PFSK-1 (cell line): ENCODE measurements at regions not wholly inside any gene's neighbourhood (a gene's known extent, or its start where the extent isn't known, plus 50 kb on each side); places are given as distances from the start of the nearest gene placed in this dataset.

Experiments
- FOXP2 ChIP-seq: optimal IDR thresholded peaks from 2 replicates; pipeline ENCODE3; 2011; ENCODE audit warnings: borderline replicate concordance, control low read depth, inconsistent platforms; ENCODE audit not compliant: insufficient read depth; ENCODE audit errors: extremely low read length, extremely low read depth
- POLR2AphosphoS5 ChIP-seq: IDR thresholded peaks from 2 replicates; pipeline ENCODE4 v1.6.1; 2012; ENCODE audit warnings: low read depth, mild to moderate bottlenecking, control low read depth, low read length, moderate library complexity
- REST ChIP-seq, 2 experiments: IDR thresholded peaks; 2 replicates each; pipeline versions ENCODE4 v1.6.1 to v1.8.0; 2011 to 2012; ENCODE audit warnings: low read depth in 2 of 2, low read length in 2 of 2, control low read depth in 1 of 2, inconsistent platforms in 1 of 2, mild to moderate bottlenecking in 1 of 2, moderate library complexity in 1 of 2; ENCODE audit not compliant: insufficient read depth in 1 of 2
- SIN3A ChIP-seq: IDR thresholded peaks from 2 replicates; pipeline ENCODE4 v1.6.1; 2012; ENCODE audit warnings: mild to moderate bottlenecking, low read length, moderate library complexity, borderline replicate concordance; ENCODE audit not compliant: insufficient read depth
- TAF1 ChIP-seq: IDR thresholded peaks from 2 replicates; pipeline ENCODE4 v1.6.1; 2012; ENCODE audit warnings: low read length, control low read depth, borderline replicate concordance; ENCODE audit not compliant: insufficient read depth

DNA sequence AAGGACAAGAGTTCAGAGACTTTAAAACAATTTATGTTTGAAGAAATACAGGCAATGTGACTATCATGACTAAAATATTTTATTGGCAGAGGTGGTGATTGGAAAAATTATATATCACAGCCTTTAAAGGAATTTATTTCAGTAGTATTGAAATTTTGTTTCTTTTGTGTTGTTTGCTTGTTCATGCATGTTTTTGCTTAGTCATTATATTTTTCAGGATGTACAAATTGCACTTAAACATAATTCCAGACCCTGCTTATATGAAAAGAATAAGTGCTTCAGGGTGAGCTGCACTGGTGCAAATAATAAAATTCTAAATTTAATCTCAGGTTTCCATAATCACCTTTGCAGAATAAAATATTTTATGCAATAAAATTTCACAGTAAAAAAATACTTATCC, 283.3 kb downstream of the PPP1R3A start:
- no peak for TF ChIP-seq FOXP2
- no peak for TF ChIP-seq TAF1
- TF ChIP-seq POLR2AphosphoS5, result no peak
- no peak for TF ChIP-seq SIN3A

GRCh38 chr7:113633073-113633472, 285.7 kb downstream of the PPP1R3A start:
- TF ChIP-seq TAF1, result no peak
- no peak for TF ChIP-seq POLR2AphosphoS5
- no peak for TF ChIP-seq FOXP2
- TF ChIP-seq SIN3A, result no peak
- TF ChIP-seq REST (IDR thresholded peaks at IDR 0.05; ENCODE audit: insufficient read depth in 1 of 2, low read depth in 2 of 2, low read length in 2 of 2), result no peak

GRCh38 chr7:113628948-113629847, 289.6 kb downstream of the PPP1R3A start:
- no peak for TF ChIP-seq FOXP2
- no peak for TF ChIP-seq POLR2AphosphoS5
- no peak for TF ChIP-seq TAF1
- TF ChIP-seq SIN3A, result no peak
- TF ChIP-seq REST (IDR thresholded peaks at IDR 0.05; ENCODE audit: insufficient read depth in 1 of 2, low read depth in 2 of 2, low read length in 2 of 2), result no peak

- TF ChIP-seq SIN3A (no peak), POLR2AphosphoS5 (no peak), FOXP2 (no peak), TAF1 (no peak), REST (IDR thresholded peaks at IDR 0.05; ENCODE audit: insufficient read depth in 1 of 2, low read depth in 2 of 2, low read length in 2 of 2) (no peak)
Measured at GRCh38 chr7:113625494-113626102, 293.2 kb downstream of the PPP1R3A start.

GRCh38 chr7:113622796-113623195, 296.0 kb downstream of the PPP1R3A start:
- no peak for TF ChIP-seq FOXP2
- TF ChIP-seq POLR2AphosphoS5, result no peak
- TF ChIP-seq REST (IDR thresholded peaks at IDR 0.05; ENCODE audit: insufficient read depth in 1 of 2, low read depth in 2 of 2, low read length in 2 of 2), result no peak
- TF ChIP-seq TAF1, result no peak
- TF ChIP-seq SIN3A, result no peak
